ENCODE measurements at regions not wholly inside any gene's neighbourhood (a gene's known extent, or its start where the extent isn't known, plus 50 kb on each side); places are given as distances from the start of the nearest gene placed in this dataset.
"Not testable (repeated sequence)": the region's sequence is repeated elsewhere in the genome, so short reads cannot be mapped to it uniquely, and the experiment has no call there.

- DNase-seq (ENCODE audit: extremely low read depth, low read depth) = not testable (repeated sequence)
These were observed 1156.1 kb downstream of the NAALADL2 start for GRCh38 chr3:176015228-176015627.

DNA sequence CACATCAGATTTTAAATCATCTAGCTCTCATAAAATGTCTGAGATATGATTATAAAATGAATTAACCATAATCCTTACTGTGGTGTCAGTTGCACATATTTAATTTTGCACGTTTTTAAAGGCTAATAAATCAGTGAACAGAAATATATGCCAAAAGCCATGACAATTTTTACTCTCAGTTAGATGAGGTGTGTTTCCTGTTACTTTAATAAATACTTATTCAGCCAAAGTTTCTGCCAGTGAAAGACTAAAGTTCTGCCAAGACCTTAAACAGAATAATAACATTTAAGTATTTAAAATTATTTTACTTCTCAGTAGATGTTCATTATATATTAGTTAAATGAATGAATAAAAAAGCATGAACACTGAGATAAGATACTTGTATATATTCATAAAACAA, 1150.1 kb downstream of the NAALADL2 start:
- no peak for DNase-seq (ENCODE audit: extremely low read depth, low read depth)

- DNase-seq (ENCODE audit: extremely low read depth, low read depth) = no peak
These were observed 1146.4 kb downstream of the NAALADL2 start for GRCh38 chr3:176005564-176005963.

- no peak for DNase-seq (ENCODE audit: extremely low read depth, low read depth)
These were observed 1130.0 kb downstream of the NAALADL2 start for GRCh38 chr3:175989161-175989560.

- DNase-seq (ENCODE audit: extremely low read depth, low read depth) = no peak
These were observed 1129.3 kb downstream of the NAALADL2 start for GRCh38 chr3:175988401-175988800.

GRCh38 chr3:175985781-175986180, 1126.6 kb downstream of the NAALADL2 start:
- DNase-seq (ENCODE audit: extremely low read depth, low read depth) = no peak

DNA sequence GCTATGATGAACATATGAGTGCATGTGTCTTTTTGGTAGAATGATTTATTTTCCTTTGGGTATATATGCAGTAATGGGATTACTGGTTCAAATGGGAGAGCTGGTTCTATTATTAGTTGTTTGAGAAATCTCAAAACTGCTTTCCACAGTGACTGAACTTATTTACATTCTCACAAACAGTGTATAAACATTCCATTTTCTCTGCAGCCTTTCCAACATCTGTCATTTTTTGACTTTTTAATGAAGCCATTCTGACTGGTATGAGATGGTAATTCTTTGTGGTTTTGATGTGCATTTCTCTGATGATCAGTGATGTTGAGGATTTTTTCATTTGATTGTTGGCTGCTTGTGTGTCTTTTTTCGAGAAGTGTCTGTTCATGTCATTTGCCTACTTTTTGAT, 1124.2 kb downstream of the NAALADL2 start:
- no peak for DNase-seq (ENCODE audit: extremely low read depth, low read depth)

DNA sequence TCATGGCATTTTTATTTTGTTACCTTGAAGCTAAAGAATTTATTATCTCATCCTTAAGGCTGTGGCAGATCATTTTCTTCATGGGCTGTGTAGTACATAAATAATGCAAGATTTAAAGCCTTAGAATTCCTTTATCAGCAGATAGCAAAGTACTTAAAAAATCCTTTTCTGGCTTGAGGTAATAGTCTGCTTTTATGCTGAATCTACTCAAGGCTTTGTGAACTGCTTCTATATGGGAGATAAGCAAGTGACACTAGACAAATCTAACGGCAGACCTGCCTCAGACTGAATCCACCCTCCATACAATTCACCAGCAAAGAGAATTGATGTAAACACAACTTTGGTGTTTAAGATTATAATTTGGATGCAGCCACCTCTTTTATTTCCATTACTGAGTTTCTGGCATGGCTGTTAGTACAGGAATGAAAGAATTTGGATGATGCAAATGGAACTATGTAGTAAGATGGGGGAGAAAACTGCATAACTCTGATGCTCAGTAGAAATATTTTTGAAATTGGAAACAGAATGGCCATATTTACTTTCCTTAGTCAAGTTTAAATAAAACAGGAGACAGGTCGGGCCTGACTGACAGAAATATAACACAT, 1121.5 kb downstream of the NAALADL2 start:
- no peak for DNase-seq (ENCODE audit: extremely low read depth, low read depth)

DNA sequence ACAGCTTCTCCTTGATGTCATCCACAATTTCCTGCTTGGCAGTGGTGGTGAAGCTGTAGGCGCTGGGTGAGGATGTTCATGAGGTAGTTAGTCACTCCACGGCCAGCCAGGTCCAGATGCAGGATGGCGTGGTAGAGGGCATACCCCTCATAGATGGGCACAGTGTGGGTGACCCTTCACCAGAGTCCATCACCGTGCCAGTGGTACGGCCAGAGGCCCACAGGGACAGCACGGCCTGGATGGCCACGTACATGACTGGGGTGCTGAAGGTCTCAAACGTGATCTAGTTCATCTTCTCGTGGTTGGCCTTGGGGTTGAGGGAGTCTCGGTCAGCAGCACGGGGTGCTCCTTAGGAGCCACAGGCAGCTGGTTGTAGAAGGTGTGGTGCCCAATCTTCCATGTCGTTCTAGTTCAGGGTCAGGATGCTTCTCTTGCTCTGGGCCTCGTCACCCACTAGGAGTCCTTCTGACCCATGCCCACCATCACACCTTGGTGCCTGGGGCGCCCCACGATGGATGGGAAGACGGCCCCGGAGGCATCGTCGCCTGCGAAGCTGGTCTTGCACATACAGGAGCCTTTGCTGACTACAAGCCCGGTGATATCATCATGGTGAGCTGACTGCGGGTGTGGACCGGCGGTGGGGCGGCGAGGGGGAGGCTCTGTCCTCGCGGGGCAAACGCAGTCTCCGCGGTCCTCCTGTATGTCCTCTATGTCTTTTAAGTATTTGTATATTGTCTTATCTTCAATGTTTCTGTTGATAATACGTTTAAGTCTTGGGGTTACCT, 1119.0 kb downstream of the NAALADL2 start:
- DNase-seq (ENCODE audit: extremely low read depth, low read depth) = no peak

- no peak for DNase-seq (ENCODE audit: extremely low read depth, low read depth)
These were observed 1110.3 kb downstream of the NAALADL2 start for GRCh38 chr3:175969456-175969855.

DNA sequence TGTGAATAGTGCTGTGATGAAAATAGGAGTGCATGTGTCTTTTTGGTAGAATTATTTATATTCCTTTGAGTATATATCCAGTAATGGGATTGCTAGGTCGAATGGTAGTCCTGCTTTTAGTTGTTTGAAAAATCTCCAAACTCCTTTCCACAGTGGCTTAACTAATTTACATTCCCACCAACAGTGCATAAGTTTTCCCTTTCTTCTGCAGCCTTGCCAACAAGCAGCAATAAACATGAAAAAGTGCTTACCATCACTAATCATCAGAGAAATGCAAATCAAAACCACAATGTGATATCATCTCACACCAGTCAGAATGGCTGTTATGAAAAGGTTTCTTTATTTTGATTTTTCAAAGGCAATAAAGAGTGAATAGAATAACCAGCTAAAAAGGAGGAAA, 1105.9 kb downstream of the NAALADL2 start:
- no peak for DNase-seq (ENCODE audit: extremely low read depth, low read depth)

DNA sequence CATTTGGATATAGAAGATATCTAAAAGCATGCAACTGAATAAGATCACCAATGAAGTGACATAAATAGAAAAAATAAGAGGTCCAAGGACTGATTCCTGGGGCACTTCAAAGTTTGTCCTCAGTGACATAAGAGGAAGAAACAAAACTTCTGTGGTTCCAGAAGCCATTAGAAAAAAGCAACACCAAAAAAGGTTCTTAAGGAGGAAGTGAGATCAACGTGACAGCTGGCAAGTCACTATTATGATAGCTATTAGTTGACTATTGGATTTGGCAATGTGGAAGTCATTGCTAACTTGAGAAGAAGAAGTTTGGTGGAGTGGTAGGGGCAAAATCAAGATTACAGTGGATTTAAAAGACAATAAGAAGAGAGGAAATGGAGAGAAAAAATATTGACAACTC, 1098.3 kb downstream of the NAALADL2 start:
- no peak for DNase-seq (ENCODE audit: extremely low read depth, low read depth)

GRCh38 chr3:175956964-175957363, 1097.8 kb downstream of the NAALADL2 start:
- no peak for DNase-seq (ENCODE audit: extremely low read depth, low read depth)

DNA sequence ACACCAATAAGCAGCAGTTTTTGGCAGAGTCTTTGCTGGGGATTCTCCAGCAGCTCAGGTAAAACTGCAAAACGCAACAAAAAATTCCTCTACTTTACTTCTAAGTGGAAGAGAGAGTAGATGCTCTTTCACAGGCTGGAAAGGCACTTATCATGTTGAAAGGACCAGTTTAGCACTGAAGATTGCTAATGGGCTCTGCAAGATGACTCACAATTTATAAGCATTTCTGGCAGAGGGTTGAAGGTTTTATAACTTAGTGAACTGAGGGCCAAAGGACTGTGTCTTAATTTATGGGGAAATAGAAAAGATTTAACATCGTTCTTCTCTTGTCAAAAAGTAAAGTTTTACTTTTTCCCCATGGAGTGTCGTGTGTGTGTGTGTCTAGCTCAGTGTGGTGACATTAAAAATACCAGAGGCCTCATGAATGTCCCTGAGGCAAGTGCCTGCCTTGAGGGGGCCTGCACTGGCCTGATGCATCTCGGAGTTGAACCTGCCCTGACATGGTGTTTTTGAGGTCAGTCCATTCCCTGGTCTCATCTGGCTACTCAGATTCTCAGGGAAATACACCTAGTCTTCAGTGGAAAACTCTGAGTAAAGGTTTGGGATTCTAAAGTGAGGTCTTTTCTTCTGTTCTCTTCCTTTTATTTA, 1092.0 kb downstream of the NAALADL2 start:
- no peak for DNase-seq (ENCODE audit: extremely low read depth, low read depth)

DNA sequence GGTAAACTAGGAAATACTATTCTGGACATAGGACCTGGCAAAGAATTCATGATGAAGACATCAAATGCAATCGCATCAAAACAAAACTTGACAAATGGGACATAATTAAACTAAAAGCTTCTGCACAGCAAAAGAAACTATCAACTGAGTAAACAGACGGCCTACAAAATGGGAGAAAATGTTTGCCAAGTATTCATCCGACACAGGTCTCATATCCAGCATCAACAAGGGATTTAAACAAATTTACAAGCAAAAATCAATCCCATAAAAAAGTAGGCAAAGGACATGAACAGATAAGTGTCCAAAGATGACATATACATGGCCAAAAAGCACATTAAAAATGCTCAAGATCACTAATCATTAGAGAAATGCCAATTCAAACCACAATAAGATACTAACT, 1088.9 kb downstream of the NAALADL2 start:
- DNase-seq (ENCODE audit: extremely low read depth, low read depth) = no peak

GRCh38 chr3:175941352-175941751, 1082.2 kb downstream of the NAALADL2 start:
- no peak for DNase-seq (ENCODE audit: extremely low read depth, low read depth)

GRCh38 chr3:175940881-175941280, 1081.7 kb downstream of the NAALADL2 start:
- no peak for DNase-seq (ENCODE audit: extremely low read depth, low read depth)

DNA sequence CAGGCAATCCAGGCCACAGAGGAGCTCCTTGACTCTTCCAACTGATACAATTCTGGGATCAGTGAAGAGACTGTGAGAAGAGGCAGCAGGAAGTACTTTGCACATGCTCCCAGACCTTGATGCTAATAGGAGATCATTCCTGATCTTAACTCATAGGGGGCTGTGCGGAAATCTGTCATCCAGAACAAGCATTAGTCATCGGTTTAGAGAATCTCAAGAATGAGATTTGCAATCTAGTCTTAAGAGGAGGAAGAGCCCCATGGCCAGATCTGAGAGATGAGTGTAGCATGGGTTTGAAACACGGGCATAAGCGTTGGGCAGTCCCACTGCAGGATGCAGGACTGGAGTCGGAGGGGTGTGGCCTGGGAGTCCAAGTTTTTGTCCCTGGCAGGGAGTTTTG, 1081.1 kb downstream of the NAALADL2 start:
- DNase-seq (ENCODE audit: extremely low read depth, low read depth) = no peak

- not testable (repeated sequence) for DNase-seq (ENCODE audit: extremely low read depth, low read depth)
These were observed 1078.2 kb downstream of the NAALADL2 start for GRCh38 chr3:175937367-175937766.

- DNase-seq (ENCODE audit: extremely low read depth, low read depth) = no peak
These were observed 1073.5 kb downstream of the NAALADL2 start for GRCh38 chr3:175932586-175932985.

GRCh38 chr3:175919133-175919532, 1060.0 kb downstream of the NAALADL2 start:
- DNase-seq (ENCODE audit: extremely low read depth, low read depth) = no peak
